HG03432 (cell line): ENCODE measurements at regions not wholly inside any gene's neighbourhood (a gene's known extent, or its start where the extent isn't known, plus 50 kb on each side); places are given as distances from the start of the nearest gene placed in this dataset.
"Not testable (repeated sequence)": the region's sequence is repeated elsewhere in the genome, so short reads cannot be mapped to it uniquely, and the experiment has no call there.

ENCODE experiments used
- ATAC-seq: cut with Tn5 transposase; IDR thresholded peaks from one replicate; pipeline ENCODE4 v1.9.1; 2021; ENCODE audit warnings: mild to moderate bottlenecking, moderate library complexity; ENCODE audit not compliant: unreplicated experiment

DNA sequence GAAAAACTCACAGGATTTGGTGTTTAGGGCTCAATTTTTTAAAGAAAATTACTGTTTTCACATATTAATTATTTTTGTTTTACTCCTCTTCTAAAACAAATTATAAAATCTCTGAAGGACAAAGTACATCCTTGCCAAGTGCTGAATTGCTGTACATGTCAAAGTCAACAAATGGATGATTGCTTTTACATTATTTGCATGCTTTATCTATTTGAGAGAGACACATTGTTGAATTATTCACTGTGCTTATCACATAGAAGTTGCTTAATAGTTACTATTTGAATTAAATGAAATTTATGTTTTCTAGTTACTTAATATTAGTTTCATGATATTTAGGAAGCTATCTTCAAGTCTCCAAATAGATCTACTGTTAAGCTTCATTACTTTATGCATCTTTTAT is 318.6 kb upstream of the PTCHD4 start:
- ATAC-seq, result no peak

DNA sequence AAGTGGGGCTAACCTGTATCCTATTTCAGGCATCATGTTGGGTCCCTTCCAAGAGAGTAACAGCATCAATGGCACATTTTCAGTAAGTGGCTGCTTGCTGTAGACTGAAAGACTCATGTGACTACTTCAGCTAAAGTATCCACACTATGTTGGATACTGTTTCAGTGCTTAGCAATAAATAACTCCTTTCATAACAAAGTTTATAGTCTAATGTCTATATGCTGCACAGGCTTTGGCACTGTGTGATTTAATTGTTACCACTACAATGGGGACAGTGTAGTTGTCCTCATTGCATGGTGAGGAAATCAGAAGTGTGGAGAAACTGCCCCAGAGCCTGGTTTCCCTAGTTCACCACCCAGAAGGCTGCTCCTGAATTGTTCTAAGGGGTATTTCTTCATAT is 318.0 kb upstream of the PTCHD4 start:
- ATAC-seq, result no peak

DNA sequence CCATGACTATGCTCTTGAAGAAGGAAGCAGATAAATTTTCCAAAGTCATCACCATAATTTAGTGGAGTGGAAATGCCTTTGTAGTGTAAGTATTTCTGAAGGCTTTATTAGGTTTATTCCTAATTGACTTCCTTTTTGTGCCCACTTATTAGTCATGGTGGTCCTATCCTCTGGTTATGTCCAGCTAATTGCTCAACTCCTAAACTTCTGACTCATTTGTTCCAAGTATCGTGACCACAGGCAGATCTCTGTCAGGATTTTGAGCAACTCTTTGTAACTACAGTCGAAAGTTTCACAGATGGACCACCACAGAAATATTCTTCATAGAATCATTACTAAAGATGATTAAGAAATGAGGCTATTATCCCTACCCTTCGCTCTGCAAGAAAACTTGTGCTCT is 315.6 kb upstream of the PTCHD4 start:
- ATAC-seq, result no peak

DNA sequence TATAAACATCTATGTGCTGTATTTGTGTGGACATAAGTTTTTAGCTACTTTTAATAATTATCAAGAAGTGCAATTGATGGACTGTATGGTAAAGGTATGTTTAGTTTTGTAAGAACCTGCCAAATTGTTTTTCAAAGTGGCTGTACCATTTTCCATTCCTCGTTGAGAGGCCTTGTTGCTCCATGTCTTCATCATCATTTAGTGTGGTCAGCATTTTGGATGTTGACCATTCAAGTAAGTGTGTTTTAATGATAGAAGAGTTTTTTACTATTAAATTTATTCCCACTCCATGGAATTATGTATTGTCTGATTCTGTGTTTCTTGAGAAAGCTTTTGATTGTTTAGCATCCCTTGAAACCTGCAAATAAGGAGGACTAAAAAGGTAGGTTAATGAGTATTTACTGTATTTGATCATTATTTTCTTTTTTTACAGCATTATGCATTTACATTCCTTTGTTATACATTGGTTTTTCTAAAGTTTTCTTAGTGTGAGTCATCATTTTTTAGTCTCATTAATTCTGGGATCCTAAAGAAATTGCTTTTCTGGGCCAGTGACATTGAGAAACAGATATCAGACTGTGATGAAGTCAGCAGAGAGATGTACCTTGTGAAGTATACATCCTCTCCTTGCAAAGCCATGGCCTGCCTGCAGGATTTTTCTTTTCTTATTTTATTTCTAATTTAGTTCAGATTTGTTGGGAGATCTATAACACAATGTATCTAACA is 312.8 kb upstream of the PTCHD4 start:
- no peak for ATAC-seq

DNA sequence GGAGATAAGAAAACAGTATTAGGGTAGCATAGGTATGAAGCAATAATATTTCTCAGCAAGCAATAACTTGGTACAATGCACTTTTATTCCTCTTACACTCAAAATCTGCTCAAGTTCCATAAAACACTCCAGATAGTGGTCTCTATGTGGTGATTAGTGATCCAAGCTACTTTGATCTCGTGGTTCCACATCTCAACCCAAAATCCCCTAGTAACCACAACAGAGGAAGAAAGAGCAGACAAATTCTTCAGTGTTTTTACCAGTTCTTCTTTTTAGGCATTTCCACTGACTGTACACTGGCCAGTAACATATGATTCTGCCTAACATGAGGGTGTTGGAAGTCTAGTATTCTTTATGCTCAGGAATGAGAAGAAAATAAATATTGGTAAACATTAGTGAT is 309.0 kb upstream of the PTCHD4 start:
- peak; percentile 71 for ATAC-seq

DNA sequence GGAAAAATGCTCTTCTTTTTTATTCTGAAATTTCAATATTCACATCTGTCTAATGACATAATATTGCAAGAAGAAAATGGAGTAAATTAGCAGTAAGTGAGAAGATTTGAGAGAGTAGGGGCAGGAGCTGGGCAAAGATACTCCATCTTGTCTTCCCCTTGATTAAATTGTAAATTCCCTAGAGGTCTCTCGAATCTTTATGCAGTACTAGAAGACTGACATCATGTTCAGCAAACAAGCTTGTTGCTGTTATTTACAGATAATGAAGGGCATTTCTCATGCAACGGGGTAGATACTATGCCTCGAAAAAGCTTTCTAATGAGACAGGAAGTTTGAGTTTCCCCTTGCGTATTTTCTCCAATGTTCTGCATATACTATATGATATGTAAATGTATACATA is 306.9 kb upstream of the PTCHD4 start:
- ATAC-seq, result no peak

DNA sequence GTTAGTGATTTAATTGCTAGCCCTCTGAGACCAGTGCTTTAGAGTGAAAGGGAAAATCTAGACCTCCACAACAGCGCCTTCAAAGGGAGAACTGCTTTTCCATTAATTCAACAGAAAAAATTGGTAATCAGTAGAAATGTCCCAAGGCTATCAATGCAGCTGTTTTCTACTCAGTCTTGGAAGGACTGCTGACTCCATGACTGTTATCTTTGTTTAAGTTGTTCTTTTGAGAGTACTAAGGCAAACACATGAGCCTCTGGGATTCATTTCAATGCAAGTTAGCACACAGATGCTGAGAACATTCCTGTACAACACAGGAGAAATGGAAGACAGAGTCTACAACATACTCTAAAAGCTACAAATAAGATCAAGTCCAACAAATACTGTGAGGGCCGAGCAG is 301.7 kb upstream of the PTCHD4 start:
- no peak for ATAC-seq

DNA sequence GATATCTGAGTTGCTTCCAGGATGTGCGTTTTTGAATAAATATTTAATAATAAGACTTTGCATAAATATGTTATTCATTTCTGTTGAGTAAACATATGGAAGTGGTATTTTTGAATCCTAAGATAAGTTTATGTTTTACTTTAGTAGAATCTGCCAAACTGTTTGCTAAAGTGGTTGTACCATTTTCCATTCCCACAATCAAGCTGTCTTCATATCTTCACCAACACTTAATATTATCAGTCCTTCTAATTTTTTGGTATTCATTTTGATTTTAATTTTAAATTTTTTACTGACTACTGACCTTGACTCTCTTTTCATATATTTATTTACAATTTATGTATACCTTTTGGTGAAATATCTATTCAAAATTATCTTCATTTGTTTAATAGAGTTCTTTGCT is 293.9 kb upstream of the PTCHD4 start:
- ATAC-seq, result no peak

DNA sequence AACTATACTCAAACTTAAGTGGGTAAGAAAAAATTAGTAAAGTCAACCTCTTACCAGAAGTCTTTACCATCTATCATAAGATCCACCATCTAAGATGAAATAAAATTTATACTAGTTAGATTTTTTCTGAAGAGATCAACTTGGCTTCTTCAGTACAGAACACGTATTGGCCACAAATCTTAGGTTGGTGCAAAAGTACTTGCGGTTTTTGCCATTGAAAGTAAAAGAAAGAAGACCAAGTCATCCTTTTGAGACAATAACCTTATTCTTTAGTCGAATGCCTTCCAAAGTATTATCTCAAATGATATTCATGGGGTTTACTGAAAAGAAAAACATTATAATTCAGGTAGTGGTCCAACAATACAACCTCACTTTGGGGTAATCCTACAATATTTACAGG is 292.6 kb upstream of the PTCHD4 start:
- ATAC-seq, result no peak

DNA sequence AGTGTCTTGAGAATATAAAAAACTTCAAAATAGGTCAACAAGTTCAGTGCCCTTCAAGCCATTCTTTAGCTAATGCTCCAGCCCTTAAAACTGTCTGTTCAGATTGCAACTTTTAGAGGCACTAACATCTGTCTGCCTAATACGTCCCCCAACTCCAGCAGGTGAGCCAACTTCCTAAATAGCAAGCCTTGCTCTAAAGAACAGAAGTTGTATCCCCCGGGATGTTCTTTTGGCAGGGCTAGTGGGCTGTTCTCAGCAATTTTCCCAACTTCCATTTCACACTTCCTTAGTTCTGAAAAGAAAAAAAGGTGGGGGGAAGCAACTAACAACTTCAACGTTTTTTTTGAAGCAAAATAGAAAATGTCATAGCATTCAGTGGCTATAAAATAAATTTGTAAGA is 290.0 kb upstream of the PTCHD4 start:
- ATAC-seq, result no peak

DNA sequence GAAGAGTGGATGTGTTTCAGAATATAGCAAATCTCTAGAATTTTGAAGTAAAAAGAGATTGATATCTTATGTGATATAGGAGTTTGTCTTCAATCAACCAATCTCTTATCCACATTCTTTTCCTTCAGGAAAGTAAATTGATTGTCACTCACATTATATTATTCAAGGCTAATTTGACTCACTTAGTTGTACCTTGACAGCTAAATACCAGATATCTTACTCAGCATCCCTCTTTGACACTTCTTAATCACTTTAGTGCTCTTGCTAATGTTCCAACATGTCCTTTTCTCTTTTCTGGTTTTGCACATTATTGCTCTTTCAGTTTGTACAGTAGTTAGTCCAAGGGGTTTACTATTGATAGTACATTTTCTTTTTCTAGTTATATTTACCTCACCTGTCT is 286.9 kb upstream of the PTCHD4 start:
- ATAC-seq, result no peak

DNA sequence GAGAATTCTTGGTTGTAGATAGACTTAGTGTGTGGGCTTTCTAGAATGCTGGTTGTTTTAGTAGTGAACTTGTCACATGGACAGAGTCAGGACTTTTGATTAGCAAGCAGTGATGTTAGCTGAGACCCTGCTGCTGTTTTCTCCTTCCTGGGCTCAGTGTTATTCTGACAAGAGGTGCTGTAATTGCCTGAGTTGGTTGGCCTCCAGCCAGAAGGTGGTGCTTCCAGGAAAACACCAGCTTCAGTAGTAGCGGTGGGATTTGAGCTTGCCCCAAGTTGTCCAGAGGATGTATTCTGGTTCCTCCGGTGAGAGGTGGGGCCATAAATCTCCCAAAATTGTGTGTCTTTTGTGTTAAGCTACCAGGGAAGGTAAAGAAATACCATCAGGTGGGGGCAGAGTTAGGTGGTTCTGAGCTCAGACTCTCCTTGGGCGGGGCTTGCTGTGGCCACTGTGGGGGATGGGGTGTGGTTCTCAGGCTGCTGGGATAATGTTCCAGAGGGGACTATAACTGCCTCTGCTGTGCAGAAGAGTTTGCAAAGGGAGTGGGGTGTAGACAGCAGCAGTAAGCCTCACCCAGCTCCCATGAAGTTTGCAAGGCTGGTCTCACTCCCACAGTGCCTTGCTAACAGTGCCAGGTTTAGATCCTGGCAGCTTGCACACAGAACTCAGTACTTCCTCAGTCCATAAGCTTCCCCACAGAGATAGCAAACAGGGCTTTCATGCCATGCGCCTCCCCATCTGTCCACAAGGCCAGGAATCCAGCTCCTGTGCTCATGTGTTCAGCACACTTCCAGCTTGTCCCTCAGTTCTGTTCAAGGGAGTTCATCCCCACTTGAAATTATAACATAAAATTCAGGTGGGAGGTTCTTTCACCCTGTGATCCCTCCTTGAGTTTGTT is 278.4 kb upstream of the PTCHD4 start:
- ATAC-seq, result no peak

DNA sequence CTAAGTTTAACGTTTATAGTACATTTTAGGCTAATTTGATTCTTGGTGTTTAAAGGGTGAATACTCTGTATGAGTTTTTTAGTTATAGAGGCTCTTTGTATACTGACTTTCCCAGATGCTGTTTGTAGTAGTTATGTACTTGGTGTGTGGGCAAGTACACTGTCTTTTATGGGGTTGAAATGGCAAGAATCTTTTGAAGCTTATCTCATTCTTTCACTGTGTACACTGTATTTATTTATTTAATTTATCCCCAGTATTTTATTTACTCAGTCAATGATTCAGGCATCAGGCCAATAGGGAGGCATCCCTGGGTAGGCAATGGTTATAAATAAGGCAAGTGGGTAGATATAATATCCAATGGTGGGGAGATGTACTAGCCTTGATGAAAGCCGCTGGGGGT is 277.0 kb upstream of the PTCHD4 start:
- no peak for ATAC-seq

DNA sequence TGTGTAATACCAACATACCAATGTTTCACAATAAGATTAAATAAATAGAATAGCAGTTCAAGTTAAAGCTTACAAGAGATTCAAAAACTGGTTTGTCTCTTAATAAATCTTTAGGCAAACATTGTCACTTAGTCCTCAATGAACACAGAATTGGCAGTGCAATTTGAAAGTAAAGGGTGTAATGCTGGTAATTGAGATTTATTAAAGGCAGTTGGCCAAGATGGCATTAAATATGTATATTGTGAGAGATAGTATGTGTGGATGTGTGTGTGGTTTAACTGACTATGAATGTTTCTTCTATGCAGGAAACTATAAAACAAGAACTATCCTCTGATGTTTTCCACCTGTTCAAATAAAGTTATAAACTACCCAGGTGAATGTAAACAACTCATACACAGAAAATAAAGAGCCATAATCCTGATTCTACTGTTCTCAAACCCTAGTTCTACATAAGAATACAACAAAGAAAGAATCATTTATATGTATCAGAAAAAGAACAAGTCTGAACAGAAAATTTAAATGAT is 267.9 kb upstream of the PTCHD4 start:
- ATAC-seq, result no peak

DNA sequence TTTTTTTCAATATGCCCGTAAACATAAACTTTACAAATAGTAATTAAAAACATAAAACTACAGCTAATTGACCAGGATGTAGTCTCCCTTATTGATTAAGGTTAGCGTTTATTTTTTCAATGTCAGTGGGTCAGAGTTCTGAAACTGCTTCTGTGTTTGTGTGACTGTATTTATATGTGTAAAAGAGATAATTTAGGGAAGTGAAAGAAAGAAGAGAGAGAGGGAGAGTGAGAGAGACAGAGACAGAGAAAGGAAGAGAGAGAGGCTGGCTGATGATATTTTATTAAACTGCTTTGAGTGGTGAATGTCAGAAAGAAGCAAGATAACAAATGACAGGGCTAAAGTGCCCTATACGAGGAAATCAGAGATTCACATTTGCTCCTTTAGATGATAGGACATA is 266.1 kb upstream of the PTCHD4 start:
- ATAC-seq, result no peak

DNA sequence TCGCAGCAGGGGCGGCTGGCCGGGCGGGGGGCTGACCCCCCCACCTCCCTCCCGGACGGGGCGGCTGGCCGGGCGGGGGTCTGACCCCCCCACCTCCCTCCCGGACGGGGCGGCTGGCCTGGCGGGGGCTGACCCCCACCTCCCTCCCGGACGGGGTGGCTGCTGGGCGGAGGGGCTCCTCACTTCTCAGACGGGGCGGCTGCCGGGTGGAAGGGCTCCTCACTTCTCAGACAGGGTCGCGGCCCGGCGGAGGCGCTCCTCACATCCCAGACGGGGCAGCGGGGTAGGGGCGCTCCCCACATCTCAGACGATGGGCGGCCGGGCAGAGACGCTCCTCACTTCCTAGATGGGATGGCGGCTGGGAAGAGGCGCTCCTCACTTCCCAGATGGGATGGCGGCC is 260.2 kb upstream of the PTCHD4 start:
- not testable (repeated sequence) for ATAC-seq

DNA sequence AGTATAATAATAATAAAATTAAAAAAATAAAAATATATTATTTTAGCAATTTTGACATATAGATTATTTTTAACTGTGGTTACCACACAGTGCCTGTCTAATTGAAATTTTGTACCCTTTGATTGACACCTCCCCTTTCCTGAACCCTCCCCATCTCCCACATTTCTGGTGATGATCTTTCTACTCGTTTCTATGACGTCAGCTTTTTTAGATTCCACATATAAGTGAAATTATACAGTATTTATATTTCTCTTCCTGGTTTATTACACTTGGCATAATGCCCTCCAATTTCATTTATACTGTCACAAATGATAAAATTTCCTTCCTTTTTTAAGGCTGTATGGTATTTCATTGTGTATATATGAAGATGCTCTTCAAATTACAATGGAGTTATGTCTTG is 258.1 kb upstream of the PTCHD4 start:
- ATAC-seq, result no peak

DNA sequence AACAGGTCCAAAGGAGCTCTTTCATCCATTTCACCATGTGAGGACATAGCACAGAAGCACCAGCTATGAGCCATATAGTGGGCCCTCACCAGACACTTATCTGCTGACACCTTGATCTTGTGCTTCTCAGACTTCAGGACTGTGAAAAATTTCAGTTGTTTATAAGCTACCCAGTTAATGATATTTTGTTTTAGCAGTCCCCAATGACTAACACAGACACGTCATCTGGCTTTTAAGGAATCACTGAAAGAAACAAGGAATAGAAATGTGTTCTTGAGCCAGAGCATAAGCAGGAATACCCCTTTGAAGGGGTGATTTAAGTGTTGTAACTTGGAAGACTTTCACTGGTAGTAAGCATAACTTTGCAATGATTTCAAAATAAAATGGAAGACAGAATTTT is 214.7 kb upstream of the PTCHD4 start:
- no peak for ATAC-seq

DNA sequence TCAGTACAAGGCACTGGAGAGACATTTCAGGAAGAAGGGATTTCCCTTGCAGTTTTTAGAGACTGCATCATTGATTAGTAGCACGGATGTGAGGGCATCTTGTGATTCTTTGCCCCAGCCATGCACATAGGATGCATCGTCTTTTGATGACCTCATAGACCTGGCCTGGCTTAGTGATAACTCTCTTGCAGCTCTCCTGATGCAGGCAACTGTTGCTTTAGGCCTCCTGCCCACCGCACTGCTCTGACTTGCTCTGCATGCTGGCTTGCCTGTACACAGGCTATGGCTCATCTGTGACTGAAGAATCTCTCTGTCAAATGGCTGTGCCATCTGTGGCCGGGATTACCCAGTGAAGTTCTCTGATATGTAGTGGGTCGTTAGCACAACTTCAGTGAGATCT is 207.7 kb upstream of the PTCHD4 start:
- no peak for ATAC-seq

DNA sequence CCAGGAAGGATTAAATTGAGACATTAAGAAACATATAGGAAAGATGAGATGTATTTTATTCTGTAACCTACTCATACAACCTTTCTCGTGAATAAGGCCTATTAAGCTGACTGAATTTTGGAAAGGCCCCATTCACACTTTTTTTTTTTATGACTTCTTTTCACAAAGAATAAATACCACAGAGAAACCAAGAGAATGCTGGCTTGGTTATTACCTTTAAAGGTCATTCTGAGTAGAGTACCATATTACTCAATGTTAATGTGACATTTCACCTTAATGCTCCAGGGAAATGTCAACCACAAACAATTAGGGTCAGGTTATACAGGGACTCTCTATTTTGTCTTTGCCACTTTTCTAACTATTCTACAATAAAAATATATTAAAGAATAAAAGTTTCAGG is 204.9 kb upstream of the PTCHD4 start:
- ATAC-seq, result peak; percentile 49

DNA sequence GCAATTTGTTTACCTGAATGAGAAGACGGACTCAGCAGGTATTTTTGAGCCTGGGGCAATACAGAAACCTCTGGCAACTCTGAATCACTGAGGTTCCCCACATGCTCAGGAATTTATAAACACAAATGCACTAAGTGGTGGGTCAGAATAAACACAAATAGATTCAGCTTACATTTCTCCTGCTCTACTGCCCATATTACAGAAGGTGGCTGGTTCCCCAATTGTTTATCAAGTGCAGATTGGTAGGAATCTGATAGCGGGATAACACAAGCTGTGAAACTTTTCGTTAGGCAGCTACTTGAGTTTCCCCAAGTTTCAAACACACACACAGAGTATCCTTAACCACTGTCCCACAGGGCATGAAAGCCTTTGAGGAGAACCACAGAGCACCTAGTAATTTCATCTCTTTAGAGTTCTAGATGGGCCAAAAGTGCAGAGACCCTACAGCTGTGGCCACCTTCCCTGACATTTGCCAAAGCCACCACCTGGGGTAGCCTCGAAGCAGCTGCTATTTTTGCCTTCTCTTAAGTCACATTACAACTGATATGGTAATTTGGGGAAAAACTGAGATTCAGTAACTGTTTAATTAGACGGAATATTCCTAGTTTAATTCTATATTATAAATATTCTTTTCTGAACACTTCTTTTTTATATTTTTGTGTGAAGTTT is 204.2 kb upstream of the PTCHD4 start:
- ATAC-seq, result no peak

DNA sequence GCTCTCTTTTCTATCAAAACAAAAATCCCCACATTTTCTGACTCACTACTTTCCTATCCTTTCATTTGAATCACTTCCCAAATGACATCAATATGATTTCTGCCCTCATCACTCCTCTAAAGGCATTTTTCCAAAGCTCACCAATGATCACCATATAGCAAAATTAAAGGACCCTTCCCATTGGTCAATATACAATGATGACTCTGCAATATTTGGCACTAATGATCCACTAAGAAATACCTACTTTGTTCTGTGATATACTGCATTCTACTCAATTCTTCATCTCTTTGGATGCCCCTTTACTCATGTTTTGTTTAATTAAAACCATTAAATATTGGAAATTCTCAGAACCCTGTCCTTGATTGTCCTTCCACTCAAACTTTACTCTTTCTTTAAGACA is 200.3 kb upstream of the PTCHD4 start:
- ATAC-seq, result no peak
